ENCODE measurements at regions not wholly inside any gene's neighbourhood (a gene's known extent, or its start where the extent isn't known, plus 50 kb on each side); places are given as distances from the start of the nearest gene placed in this dataset.

- TF ChIP-seq CTCF (IDR thresholded peaks at IDR 0.05) (no peak), NR1H2 (CRISPR knock-in tag; IDR thresholded peaks at IDR 0.05) (no peak), TEAD4 (CRISPR knock-in tag; IDR thresholded peaks at IDR 0.05) (no peak), ZNF121 (CRISPR knock-in tag; IDR thresholded peaks at IDR 0.05) (no peak), PREB (CRISPR knock-in tag; IDR thresholded peaks at IDR 0.05; ENCODE audit: borderline replicate concordance) (no peak), ZNF416 (CRISPR knock-in tag; IDR thresholded peaks at IDR 0.05) (no peak), FOXK1 (CRISPR knock-in tag; IDR thresholded peaks at IDR 0.05) (no peak), RELA (CRISPR knock-in tag; IDR thresholded peaks at IDR 0.05; ENCODE audit: borderline replicate concordance) (no peak), USF2 (CRISPR knock-in tag; IDR thresholded peaks at IDR 0.05) (no peak), NFATC4 (CRISPR knock-in tag; IDR thresholded peaks at IDR 0.05) (no peak), NR2C2 (CRISPR knock-in tag; IDR thresholded peaks at IDR 0.05) (no peak)
Observed at GRCh38 chr3:56911363-56911762, 109.6 kb upstream of the ARHGEF3 start.
